Rectal smooth muscle tissue (tissue), 1 donor: ENCODE measurements at regions not wholly inside any gene's neighbourhood (a gene's known extent, or its start where the extent isn't known, plus 50 kb on each side); places are given as distances from the start of the nearest gene placed in this dataset.

Experiments
- H3K27ac ChIP-seq: one replicate; pipeline ENCODE4 v1.7.0; 2013; ENCODE audit warnings: low read depth, low read length, inconsistent platforms
- H3K27me3 ChIP-seq: one replicate; pipeline ENCODE4 v1.7.0; 2013; ENCODE audit warnings: low read length; ENCODE audit not compliant: control insufficient read depth, insufficient read depth
- H3K36me3 ChIP-seq: one replicate; pipeline ENCODE4 v1.7.0; 2013; ENCODE audit warnings: low read length; ENCODE audit not compliant: control insufficient read depth, insufficient read depth
- H3K4me1 ChIP-seq: one replicate; pipeline ENCODE4 v1.7.0; 2013; ENCODE audit warnings: low read length; ENCODE audit not compliant: control insufficient read depth, insufficient read depth
- H3K4me3 ChIP-seq: one replicate; pipeline ENCODE4 v1.7.0; 2013; ENCODE audit warnings: low read length
- H3K9ac ChIP-seq: one replicate; pipeline ENCODE4 v1.7.0; 2013; ENCODE audit warnings: low read length

GRCh38 chr5:96509316-96509715 is 76.3 kb upstream of the PCSK1 start:
- Histone ChIP-seq H3K4me1 (no peaks in the 10 kb centered on the region), H3K27ac (no peak overlapping the region), H3K36me3 (no peaks in the 10 kb centered on the region), H3K27me3 (no peaks in the 10 kb centered on the region), H3K4me3 (no peak overlapping the region), H3K9ac (no peak overlapping the region)

GRCh38 chr5:96509721-96510350 is 76.8 kb upstream of the PCSK1 start:
- Histone ChIP-seq H3K27me3 (no peaks in the 10 kb centered on the region), H3K9ac (no peak overlapping the region), H3K36me3 (no peaks in the 10 kb centered on the region), H3K4me3 (no peak overlapping the region), H3K27ac (no peak overlapping the region), H3K4me1 (no peaks in the 10 kb centered on the region)

DNA sequence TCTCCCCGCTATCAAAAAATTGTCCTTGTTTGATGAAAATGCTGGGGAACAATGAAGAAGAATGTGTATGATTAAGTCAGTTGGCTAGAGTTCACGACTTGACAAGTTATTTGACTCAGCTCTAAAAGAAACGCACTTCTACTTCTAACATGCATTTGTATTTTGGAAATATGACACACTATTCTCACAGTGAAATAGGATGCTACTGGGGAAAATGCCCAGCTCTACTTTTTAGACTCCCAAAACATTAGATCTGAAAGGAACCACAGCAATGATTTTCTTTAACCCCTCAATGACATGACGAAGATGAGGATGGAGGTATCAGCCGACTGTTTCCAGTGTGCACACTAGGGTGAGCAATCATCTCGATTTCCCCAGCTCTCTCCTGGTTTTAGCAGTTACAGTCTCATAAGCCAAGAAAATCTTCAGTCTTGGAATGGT is 83.6 kb upstream of the PCSK1 start:
- Histone ChIP-seq H3K4me3 (no peak overlapping the region), H3K27me3 (no peaks in the 10 kb centered on the region), H3K27ac (no peak overlapping the region)

GRCh38 chr5:96517295-96517694 is 84.2 kb upstream of the PCSK1 start:
- Histone ChIP-seq H3K27ac (peak overlapping the region; percentile 24), H3K4me1 (peaks cover 4% of the 10 kb centered on the region), H3K9ac (no peak overlapping the region), H3K36me3 (no peaks in the 10 kb centered on the region), H3K4me3 (no peak overlapping the region), H3K27me3 (no peaks in the 10 kb centered on the region)

More for the DNA sequence above, 83.6 kb upstream of the PCSK1 start:
- Histone ChIP-seq H3K4me1 (peaks cover 4% of the 10 kb centered on the region), H3K36me3 (no peaks in the 10 kb centered on the region), H3K9ac (no peak overlapping the region)

- Histone ChIP-seq H3K9ac (no peak overlapping the region), H3K27ac (no peak overlapping the region), H3K27me3 (no peaks in the 10 kb centered on the region), H3K4me1 (peaks cover 4% of the 10 kb centered on the region), H3K4me3 (no peak overlapping the region), H3K36me3 (no peaks in the 10 kb centered on the region)
These were observed 87.3 kb upstream of the PCSK1 start for GRCh38 chr5:96520345-96520744.

DNA sequence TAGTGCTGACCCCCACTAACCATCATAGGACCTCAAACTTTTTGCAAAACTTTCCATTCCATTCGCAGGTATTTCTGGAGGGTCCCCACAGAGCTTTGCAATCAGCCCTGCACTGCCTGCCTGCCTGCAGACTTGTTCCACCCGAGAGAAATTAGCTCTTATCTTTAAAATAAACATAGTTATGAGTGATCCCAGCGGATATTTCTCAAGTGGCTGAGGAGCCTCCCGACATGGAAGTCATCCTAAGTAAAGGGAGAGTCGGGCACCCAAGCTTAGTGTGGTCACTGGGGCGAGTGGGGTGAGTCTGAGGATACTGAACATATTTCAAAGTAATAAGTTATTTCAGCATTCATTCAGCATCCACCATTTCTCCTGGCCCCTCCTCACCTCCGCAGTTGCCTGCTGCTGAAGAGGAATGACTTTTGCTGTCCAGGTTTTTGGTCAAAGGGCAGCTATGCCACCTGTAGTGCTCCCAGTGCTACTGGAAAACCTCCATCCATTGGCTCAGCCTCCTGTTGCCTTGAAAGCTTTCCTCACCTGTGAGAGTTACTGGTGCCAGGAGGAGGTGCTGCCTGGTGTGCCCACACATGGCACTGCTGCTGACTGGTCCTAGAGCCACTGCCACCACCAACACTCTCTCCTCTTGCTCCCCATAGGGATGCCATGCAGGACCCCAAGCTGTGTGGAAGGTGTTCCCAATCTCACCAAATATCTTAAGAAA is 89.7 kb upstream of the PCSK1 start:
- Histone ChIP-seq H3K27ac (no peak overlapping the region), H3K36me3 (no peaks in the 10 kb centered on the region), H3K27me3 (no peaks in the 10 kb centered on the region), H3K9ac (no peak overlapping the region), H3K4me1 (no peaks in the 10 kb centered on the region), H3K4me3 (no peak overlapping the region)

DNA sequence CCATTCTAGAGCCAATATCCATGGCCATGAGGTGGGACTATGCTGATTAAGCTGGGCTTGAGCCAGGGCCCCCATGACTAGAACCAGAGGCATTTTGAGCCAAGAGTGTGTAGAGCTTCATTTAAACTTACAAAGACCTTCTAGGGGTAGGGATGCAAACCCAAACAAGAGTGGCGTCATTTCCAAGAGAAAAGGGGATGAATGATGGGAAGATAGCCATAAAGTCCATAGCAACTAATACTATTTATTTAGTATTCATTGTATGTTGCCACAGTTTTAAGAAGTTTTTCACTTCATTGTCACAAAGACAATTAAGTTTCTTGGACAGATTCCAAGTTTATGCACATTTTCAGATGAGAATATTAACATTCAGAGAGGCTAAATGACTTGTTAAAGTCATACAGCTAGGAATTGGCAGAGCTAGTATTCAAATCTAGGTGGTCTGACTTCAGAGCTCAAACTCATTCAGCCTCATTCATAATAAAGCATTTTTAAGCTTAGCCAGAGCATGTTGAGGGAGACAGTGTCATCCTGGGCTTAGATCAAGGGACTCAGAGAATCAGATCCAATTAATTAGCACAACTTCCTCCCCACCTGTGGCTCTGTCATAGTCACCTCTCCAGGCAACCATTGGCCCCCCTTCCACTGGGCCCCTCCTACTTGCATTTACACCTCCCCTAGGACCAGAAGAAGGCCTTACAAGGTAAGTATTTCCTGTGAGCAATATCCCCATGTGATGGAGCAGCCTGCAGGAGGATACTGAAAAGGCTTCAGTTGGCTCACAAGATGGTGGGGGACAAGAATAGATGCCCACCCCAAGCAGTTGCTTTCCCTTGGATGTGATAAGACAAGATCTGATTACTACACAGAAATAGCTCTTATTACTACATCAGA is 95.0 kb upstream of the PCSK1 start:
- Histone ChIP-seq H3K4me1 (no peaks in the 10 kb centered on the region), H3K27ac (no peak overlapping the region), H3K36me3 (no peaks in the 10 kb centered on the region), H3K9ac (no peak overlapping the region), H3K27me3 (no peaks in the 10 kb centered on the region), H3K4me3 (no peak overlapping the region)

DNA sequence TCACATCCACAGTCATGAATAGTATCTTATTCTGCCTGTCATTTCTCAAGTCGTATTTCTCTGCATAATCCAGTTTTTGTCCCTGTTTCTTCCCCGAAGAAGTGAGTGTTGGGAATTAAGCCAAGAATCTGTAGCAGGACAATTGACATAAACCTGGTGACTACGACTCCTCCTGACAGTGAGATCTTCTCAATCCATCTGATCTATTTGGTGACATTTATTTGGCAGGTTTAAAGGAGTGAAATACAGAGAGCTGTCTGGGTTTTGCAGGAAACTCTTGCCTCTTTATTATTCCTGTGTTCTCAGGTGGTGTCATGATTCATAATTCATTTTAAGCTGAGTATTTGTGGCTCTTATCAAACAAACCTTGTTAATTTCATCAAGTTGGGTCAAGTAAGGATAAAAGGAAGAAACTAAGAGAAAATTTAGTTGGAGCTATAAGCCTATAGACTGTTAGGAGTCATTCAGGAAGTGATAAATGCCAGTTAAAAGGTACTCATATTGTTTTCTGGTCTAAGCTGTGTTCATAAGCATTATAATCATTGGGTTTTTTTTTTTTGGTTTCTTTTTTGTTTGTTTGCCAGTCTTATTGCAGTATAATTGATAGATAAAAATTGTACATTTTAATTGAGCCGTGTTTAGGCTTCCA is 95.9 kb upstream of the PCSK1 start:
- H3K27me3 ChIP-seq, result no peaks in the 10 kb centered on the region
- no peak overlapping the region for H3K4me3 ChIP-seq
- H3K4me1 ChIP-seq, result no peaks in the 10 kb centered on the region
- no peaks in the 10 kb centered on the region for H3K36me3 ChIP-seq
- H3K27ac ChIP-seq, result no peak overlapping the region
- H3K9ac ChIP-seq, result no peak overlapping the region

GRCh38 chr5:96529559-96529958 is 96.5 kb upstream of the PCSK1 start:
- H3K4me1 ChIP-seq, result no peaks in the 10 kb centered on the region
- no peak overlapping the region for H3K9ac ChIP-seq
- no peaks in the 10 kb centered on the region for H3K36me3 ChIP-seq
- H3K27me3 ChIP-seq, result no peaks in the 10 kb centered on the region
- H3K27ac ChIP-seq, result no peak overlapping the region
- no peak overlapping the region for H3K4me3 ChIP-seq

DNA sequence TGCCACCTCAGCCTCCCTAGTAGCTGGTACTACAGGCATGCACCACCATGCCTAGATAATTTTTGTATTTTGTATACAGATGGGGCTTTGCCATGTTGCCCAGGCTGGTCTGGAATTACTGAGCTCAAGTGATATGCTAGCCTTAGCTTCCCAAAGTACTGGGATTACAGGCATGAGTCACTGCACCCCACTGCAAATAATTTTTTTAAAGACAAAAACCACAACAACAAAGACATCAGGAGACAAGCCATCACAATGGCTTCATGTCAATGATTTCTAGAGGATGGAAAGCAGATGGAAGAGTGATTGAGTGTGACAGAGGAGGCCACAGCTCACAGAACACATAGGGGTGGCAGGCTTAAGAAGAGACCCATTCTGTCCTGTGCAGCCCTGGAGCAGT is 97.9 kb upstream of the PCSK1 start:
- Histone ChIP-seq H3K4me3 (no peak overlapping the region), H3K27me3 (no peaks in the 10 kb centered on the region), H3K9ac (no peak overlapping the region), H3K4me1 (no peaks in the 10 kb centered on the region), H3K27ac (no peak overlapping the region), H3K36me3 (no peaks in the 10 kb centered on the region)

DNA sequence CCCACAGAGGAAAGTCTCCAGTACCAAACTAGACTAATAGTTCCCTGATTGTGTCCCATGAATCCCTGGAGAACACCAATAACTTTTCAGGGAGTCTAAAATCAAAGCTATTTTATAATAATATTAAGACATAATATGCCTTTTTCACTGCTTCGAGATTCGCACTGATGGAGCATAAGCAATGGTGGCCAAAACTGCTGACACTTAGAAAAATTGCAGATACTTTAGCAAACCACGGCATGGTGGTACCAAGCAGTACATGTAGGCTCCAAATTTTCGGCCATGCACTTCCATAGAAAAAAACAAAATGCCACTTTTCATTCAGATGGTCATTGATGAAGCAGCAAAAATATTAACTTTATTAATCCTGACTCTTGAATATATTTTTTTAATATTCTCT is 100.3 kb upstream of the PCSK1 start:
- Histone ChIP-seq H3K27ac (no peak overlapping the region), H3K4me1 (no peaks in the 10 kb centered on the region), H3K36me3 (no peaks in the 10 kb centered on the region), H3K27me3 (no peaks in the 10 kb centered on the region), H3K9ac (no peak overlapping the region), H3K4me3 (no peak overlapping the region)

GRCh38 chr5:96537386-96537785 is 104.3 kb upstream of the PCSK1 start:
- no peaks in the 10 kb centered on the region for H3K36me3 ChIP-seq
- no peak overlapping the region for H3K27ac ChIP-seq
- no peak overlapping the region for H3K9ac ChIP-seq
- no peaks in the 10 kb centered on the region for H3K27me3 ChIP-seq
- no peaks in the 10 kb centered on the region for H3K4me1 ChIP-seq
- H3K4me3 ChIP-seq, result no peak overlapping the region
